Mesendoderm (in vitro differentiated cells): ENCODE measurements at regions not wholly inside any gene's neighbourhood (a gene's known extent, or its start where the extent isn't known, plus 50 kb on each side); places are given as distances from the start of the nearest gene placed in this dataset.

Experiments used
- DNase-seq: peaks from one replicate; pipeline ENCODE4 v3.0.0; 2013
- H2AK5ac ChIP-seq: 2 replicates; pipeline ENCODE4 v1.6.1; 2013; ENCODE audit warnings: low read length, inconsistent platforms
- H2BK120ac ChIP-seq: 2 replicates; pipeline ENCODE4 v1.6.1; 2013; ENCODE audit warnings: low read depth, mild to moderate bottlenecking, low read length, moderate library complexity, mixed read lengths
- H2BK15ac ChIP-seq: replicated peaks from 2 replicates; pipeline ENCODE4 v1.6.1; 2013; ENCODE audit warnings: low read depth, mild to moderate bottlenecking, moderate library complexity
- H2BK5ac ChIP-seq: 2 replicates; pipeline ENCODE4 v1.6.1; 2013; ENCODE audit warnings: low read length, inconsistent platforms
- H3K18ac ChIP-seq: 2 replicates; pipeline ENCODE4 v1.6.1; 2013; ENCODE audit warnings: mild to moderate bottlenecking, low read length, mixed read lengths
- H3K23ac ChIP-seq: one replicate; pipeline ENCODE4 v1.6.1; 2013; ENCODE audit warnings: low read length
- H3K27ac ChIP-seq: 2 replicates; pipeline ENCODE4 v1.5.1; 2013; ENCODE audit warnings: low read depth, mild to moderate bottlenecking, inconsistent platforms, low read length, moderate library complexity
- H3K27me3 ChIP-seq: 2 replicates; pipeline ENCODE4 v1.6.1; 2013; ENCODE audit warnings: low read length, control low read depth, mild to moderate bottlenecking, inconsistent platforms; ENCODE audit not compliant: insufficient read depth, poor library complexity
- H3K36me3 ChIP-seq: 2 replicates; pipeline ENCODE4 v1.6.1; 2013; ENCODE audit warnings: low read length, inconsistent platforms; ENCODE audit not compliant: control insufficient read depth, insufficient read depth
- H3K4ac ChIP-seq: one replicate; pipeline ENCODE4 v1.6.1; 2013; ENCODE audit warnings: low read depth, mild to moderate bottlenecking, low read length, moderate library complexity
- H3K4me1 ChIP-seq: 2 replicates; pipeline ENCODE4 v1.6.1; 2013; ENCODE audit warnings: low read depth, low read length, inconsistent platforms; ENCODE audit not compliant: control insufficient read depth
- H3K4me2 ChIP-seq: 2 replicates; pipeline ENCODE4 v1.6.1; 2013; ENCODE audit warnings: low read length
- H3K4me3 ChIP-seq: 2 replicates; pipeline ENCODE4 v1.5.1; 2013; ENCODE audit warnings: mild to moderate bottlenecking, low read length
- H3K56ac ChIP-seq: one replicate; pipeline ENCODE4 v1.6.1; 2013; ENCODE audit warnings: low read length
- H3K79me1 ChIP-seq: 2 replicates; pipeline ENCODE4 v1.6.1; 2013; ENCODE audit warnings: low read length, inconsistent platforms
- H3K79me2 ChIP-seq: 2 replicates; pipeline ENCODE4 v1.6.1; 2013; ENCODE audit warnings: mild to moderate bottlenecking, low read length; ENCODE audit not compliant: control insufficient read depth, insufficient read depth
- H3K9ac ChIP-seq: 2 replicates; pipeline ENCODE4 v1.6.1; 2013; ENCODE audit warnings: low read length, inconsistent platforms
- H4K5ac ChIP-seq: one replicate; pipeline ENCODE4 v1.6.1; 2013; ENCODE audit warnings: low read length
- H4K8ac ChIP-seq: one replicate; pipeline ENCODE4 v1.6.1; 2013; ENCODE audit warnings: low read depth, mild to moderate bottlenecking, control low read depth, low read length, moderate library complexity
- WGBS: extraction: QIAGEN DNeasy Blood & Tissue Kit; methylation state at CpG from one replicate; pipeline ENCODE4 v1.1.7; 2013; ENCODE audit warnings: low lambda C conversion rate, missing lambda C conversion rate; ENCODE audit not compliant: insufficient coverage; ENCODE audit errors: extremely low coverage; 5-methylcytosine and 5-hydroxymethylcytosine counted together

GRCh38 chr1:239806897-239807296 lies 284.8 kb upstream of the FMN2 start:
- Histone ChIP-seq H3K36me3 (no peaks in the 10 kb centered on the region), H3K56ac (no peak overlapping the region), H3K27me3 (no peaks in the 10 kb centered on the region), H3K23ac (no peak overlapping the region), H3K4me3 (no peak overlapping the region), H3K4me2 (no peak overlapping the region), H3K9ac (no peak overlapping the region), H4K8ac (no peak overlapping the region), H3K4ac (no peak overlapping the region), H2AK5ac (no peak overlapping the region), H3K79me2 (no peaks in the 10 kb centered on the region), H2BK5ac (no peak overlapping the region), H2BK120ac (no peak overlapping the region), H3K79me1 (no peaks in the 10 kb centered on the region), H3K27ac (no peak overlapping the region), H3K18ac (no peak overlapping the region), H2BK15ac (peak overlapping the region; percentile 61), H4K5ac (no peak overlapping the region), H3K4me1 (peaks cover 2% of the 10 kb centered on the region)
- DNase-seq: no peak
- WGBS: no CpG with 5 or more reads among the region's 2 CpGs

- peaks cover 2% of the 10 kb centered on the region for H3K4me1 ChIP-seq
- no peak overlapping the region for H2BK5ac ChIP-seq
- no peak overlapping the region for H2BK120ac ChIP-seq
- no peaks in the 10 kb centered on the region for H3K79me2 ChIP-seq
- H2AK5ac ChIP-seq: no peak overlapping the region
- no peaks in the 10 kb centered on the region for H3K27me3 ChIP-seq
- no peak overlapping the region for H3K4ac ChIP-seq
- DNase-seq: no peak
- no peak overlapping the region for H3K9ac ChIP-seq
- H4K5ac ChIP-seq: no peak overlapping the region
- H3K27ac ChIP-seq: no peak overlapping the region
- no peak overlapping the region for H4K8ac ChIP-seq
- H3K23ac ChIP-seq: no peak overlapping the region
- H2BK15ac ChIP-seq: peak overlapping the region; percentile 12
- no peaks in the 10 kb centered on the region for H3K79me1 ChIP-seq
- no peak overlapping the region for H3K4me3 ChIP-seq
- no peak overlapping the region for H3K4me2 ChIP-seq
- H3K18ac ChIP-seq: no peak overlapping the region
- no peaks in the 10 kb centered on the region for H3K36me3 ChIP-seq
- H3K56ac ChIP-seq: no peak overlapping the region
These were observed 284.3 kb upstream of the FMN2 start for GRCh38 chr1:239807361-239807760.

GRCh38 chr1:239810061-239810481 lies 281.6 kb upstream of the FMN2 start:
- peak; percentile 95 for DNase-seq
- peak overlapping the region; percentile 76 for H3K18ac ChIP-seq
- H3K4ac ChIP-seq: no peak overlapping the region
- peaks cover 2% of the 10 kb centered on the region for H3K4me1 ChIP-seq
- H3K79me2 ChIP-seq: no peaks in the 10 kb centered on the region
- H3K9ac ChIP-seq: no peak overlapping the region
- H2BK15ac ChIP-seq: no peak overlapping the region
- no peak overlapping the region for H2AK5ac ChIP-seq
- no peaks in the 10 kb centered on the region for H3K79me1 ChIP-seq
- H4K8ac ChIP-seq: no peak overlapping the region
- no peak overlapping the region for H3K23ac ChIP-seq
- no peak overlapping the region for H2BK120ac ChIP-seq
- H3K56ac ChIP-seq: no peak overlapping the region
- H2BK5ac ChIP-seq: peak overlapping the region; percentile 5
- H4K5ac ChIP-seq: no peak overlapping the region
- H3K36me3 ChIP-seq: no peaks in the 10 kb centered on the region
- peak overlapping the region; percentile 75 for H3K27ac ChIP-seq
- H3K4me3 ChIP-seq: no peak overlapping the region
- no peak overlapping the region for H3K4me2 ChIP-seq
- no CpG with 5 or more reads among the region's 8 CpGs for WGBS
- H3K27me3 ChIP-seq: no peaks in the 10 kb centered on the region

GRCh38 chr1:239811211-239811885 lies 280.3 kb upstream of the FMN2 start:
- Histone ChIP-seq H3K4me2 (no peak overlapping the region), H3K23ac (no peak overlapping the region), H3K56ac (no peak overlapping the region), H3K36me3 (no peaks in the 10 kb centered on the region), H4K5ac (no peak overlapping the region), H3K18ac (no peak overlapping the region), H3K27ac (peak overlapping the region; percentile 75), H3K79me1 (no peaks in the 10 kb centered on the region), H2BK120ac (no peak overlapping the region), H3K79me2 (no peaks in the 10 kb centered on the region), H2AK5ac (no peak overlapping the region), H3K4me3 (no peak overlapping the region), H4K8ac (no peak overlapping the region), H2BK5ac (no peak overlapping the region), H2BK15ac (no peak overlapping the region), H3K27me3 (no peaks in the 10 kb centered on the region), H3K4ac (no peak overlapping the region), H3K4me1 (peaks cover 2% of the 10 kb centered on the region), H3K9ac (no peak overlapping the region)
- DNase-seq: peak; percentile 97
- no CpG with 5 or more reads among the region's 7 CpGs for WGBS

- Histone ChIP-seq H3K9ac (no peak overlapping the region), H3K79me1 (no peaks in the 10 kb centered on the region), H2BK120ac (no peak overlapping the region), H3K27me3 (no peaks in the 10 kb centered on the region), H2BK15ac (no peak overlapping the region), H2AK5ac (peak overlapping the region; percentile 32), H3K23ac (no peak overlapping the region), H3K4me2 (no peak overlapping the region), H3K18ac (peak overlapping the region; percentile 85), H4K5ac (no peak overlapping the region), H3K56ac (no peak overlapping the region), H3K4ac (no peak overlapping the region), H3K4me1 (peaks cover 2% of the 10 kb centered on the region), H3K79me2 (no peaks in the 10 kb centered on the region), H2BK5ac (no peak overlapping the region), H4K8ac (no peak overlapping the region), H3K27ac (no peak overlapping the region), H3K4me3 (no peak overlapping the region), H3K36me3 (no peaks in the 10 kb centered on the region)
- no peak for DNase-seq
- no CpG with 5 or more reads among the region's 1 CpG for WGBS
These were observed 279.1 kb upstream of the FMN2 start for GRCh38 chr1:239812580-239812979.

GRCh38 chr1:239814306-239814881 lies 277.3 kb upstream of the FMN2 start:
- Histone ChIP-seq H3K79me1 (no peaks in the 10 kb centered on the region), H2BK15ac (no peak overlapping the region), H2BK120ac (peak overlapping the region; percentile 23), H3K56ac (no peak overlapping the region), H3K27me3 (no peaks in the 10 kb centered on the region), H3K4me2 (no peak overlapping the region), H3K79me2 (no peaks in the 10 kb centered on the region), H2BK5ac (no peak overlapping the region), H2AK5ac (no peak overlapping the region), H3K9ac (no peak overlapping the region), H3K4me3 (no peak overlapping the region), H3K23ac (no peak overlapping the region), H4K5ac (no peak overlapping the region), H3K18ac (no peak overlapping the region), H3K4ac (no peak overlapping the region), H3K4me1 (peaks cover 5% of the 10 kb centered on the region), H3K36me3 (no peaks in the 10 kb centered on the region), H4K8ac (no peak overlapping the region), H3K27ac (no peak overlapping the region)
- peak; percentile 82 for DNase-seq
- WGBS: no CpG with 5 or more reads among the region's 8 CpGs
